Esophagus muscularis mucosa (tissue), 3 donors: ENCODE measurements at regions not wholly inside any gene's neighbourhood (a gene's known extent, or its start where the extent isn't known, plus 50 kb on each side); places are given as distances from the start of the nearest gene placed in this dataset.

Source experiments
- POLR2A ChIP-seq: fragments of 450-650 bp; IDR thresholded peaks from one replicate; pipeline ENCODE4 v1.6.1; 2017; ENCODE audit warnings: antibody characterized with exemption, moderate library complexity, mild to moderate bottlenecking, low read depth
- POLR2AphosphoS5 ChIP-seq, 2 donors: sonication (generic); formaldehyde crosslinking; IDR thresholded peaks; one replicate each; pipeline ENCODE4 v1.6.1; 2017; ENCODE audit warnings: antibody characterized with exemption in 2 of 2
- TF ChIP-seq, protein P1 (sequence below), 3 experiments: fragments of 200-600 bp in 2 of 3; fragments of 450-650 bp in 1 of 3; sonication (generic) in 2 of 3; IDR thresholded peaks; one replicate each; pipeline ENCODE4 v1.5.1; 2017 to 2019; ENCODE audit warnings: antibody characterized with exemption in 3 of 3, mild to moderate bottlenecking in 2 of 3, moderate library complexity in 1 of 3

DNA sequence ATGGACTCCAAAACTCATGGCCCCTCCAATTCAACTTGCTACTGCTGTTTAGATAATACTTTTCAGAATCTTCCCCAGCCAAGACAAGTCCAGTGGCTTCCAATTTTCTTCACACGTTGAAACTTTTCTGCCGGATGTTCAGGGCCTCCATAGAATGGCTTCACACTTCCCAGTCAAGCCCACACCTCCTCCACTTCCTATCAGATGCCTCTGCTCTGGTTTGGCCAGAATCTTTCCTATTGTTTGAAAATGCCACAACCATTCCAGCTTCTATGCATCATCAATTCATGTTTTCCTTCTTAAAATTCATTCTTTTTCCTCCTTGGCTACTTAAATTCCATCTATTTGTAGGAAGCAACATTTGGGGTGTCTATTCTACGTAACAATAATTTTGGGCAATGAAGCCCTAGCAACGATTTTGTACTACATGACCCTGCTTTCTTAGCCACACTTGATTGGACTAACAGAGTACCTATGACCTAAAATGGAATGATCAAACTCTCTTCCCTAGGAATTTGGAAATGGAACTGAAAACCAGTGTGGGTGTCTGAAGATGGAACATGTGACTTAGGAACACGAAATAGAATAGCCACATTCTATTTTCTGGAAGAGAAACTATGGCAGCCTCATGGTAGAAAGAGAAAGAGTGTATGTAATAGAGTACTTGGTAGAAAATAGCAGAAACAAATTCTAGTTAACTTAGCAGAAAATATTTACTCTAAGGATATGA is 74.1 kb upstream of the CNIH3 start:
- TF ChIP-seq, protein P1, sequence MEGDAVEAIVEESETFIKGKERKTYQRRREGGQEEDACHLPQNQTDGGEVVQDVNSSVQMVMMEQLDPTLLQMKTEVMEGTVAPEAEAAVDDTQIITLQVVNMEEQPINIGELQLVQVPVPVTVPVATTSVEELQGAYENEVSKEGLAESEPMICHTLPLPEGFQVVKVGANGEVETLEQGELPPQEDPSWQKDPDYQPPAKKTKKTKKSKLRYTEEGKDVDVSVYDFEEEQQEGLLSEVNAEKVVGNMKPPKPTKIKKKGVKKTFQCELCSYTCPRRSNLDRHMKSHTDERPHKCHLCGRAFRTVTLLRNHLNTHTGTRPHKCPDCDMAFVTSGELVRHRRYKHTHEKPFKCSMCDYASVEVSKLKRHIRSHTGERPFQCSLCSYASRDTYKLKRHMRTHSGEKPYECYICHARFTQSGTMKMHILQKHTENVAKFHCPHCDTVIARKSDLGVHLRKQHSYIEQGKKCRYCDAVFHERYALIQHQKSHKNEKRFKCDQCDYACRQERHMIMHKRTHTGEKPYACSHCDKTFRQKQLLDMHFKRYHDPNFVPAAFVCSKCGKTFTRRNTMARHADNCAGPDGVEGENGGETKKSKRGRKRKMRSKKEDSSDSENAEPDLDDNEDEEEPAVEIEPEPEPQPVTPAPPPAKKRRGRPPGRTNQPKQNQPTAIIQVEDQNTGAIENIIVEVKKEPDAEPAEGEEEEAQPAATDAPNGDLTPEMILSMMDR (IDR thresholded peaks at IDR 0.05) = no peak
- TF ChIP-seq POLR2A (no peak), POLR2AphosphoS5 (IDR thresholded peaks at IDR 0.05) (no peak)
